GM12878 (cell line): ENCODE measurements at regions not wholly inside any gene's neighbourhood (a gene's known extent, or its start where the extent isn't known, plus 50 kb on each side); places are given as distances from the start of the nearest gene placed in this dataset.

Source experiments
- ATAC-seq: fragments of 200-7000 bp; cut with Tn5 transposase; 3 replicates; pipeline ENCODE4 v1.9.1; 2020; ENCODE audit warnings: mild to moderate bottlenecking, moderate library complexity
- BruUV-seq: library from RNA; stranded (reverse); fragments of 400-500 nt; replicated peaks from 2 replicates; lab custom pipeline; 2021; lab: Mats Ljungman, UMichigan
- CTCF ChIA-PET: fragments of 300-600 bp; sonication (Branson Sonifier 250); formaldehyde crosslinking; extraction: SDS; loops from one replicate; lab custom pipeline; 2021; ENCODE audit warnings: inconsistent platforms; lab: Yijun Ruan, JAX
- POLR2A ChIA-PET: fragments of 350-600 bp; formaldehyde crosslinking; extraction: SDS; loops from one replicate; lab custom pipeline; 2021; ENCODE audit warnings: inconsistent platforms; lab: Charles Lee
- RAD21 ChIA-PET: fragments of 300-600 bp; sonication (Branson Sonifier 250); formaldehyde crosslinking; loops from one replicate; lab custom pipeline; 2023; ENCODE audit warnings: antibody characterized with exemption; ENCODE audit not compliant: unreplicated experiment; lab: Charles Lee
- SMC1A ChIA-PET: fragments of 300-600 bp; sonication (Branson Sonifier 250); formaldehyde crosslinking; loops from one replicate; lab custom pipeline; 2023; ENCODE audit not compliant: unreplicated experiment, uncharacterized antibody; lab: Charles Lee
- DNase-seq: peaks from one replicate; pipeline ENCODE4 v3.0.0-alpha.2; 2011; ENCODE audit warnings: low read depth, low spot score
- FAIRE-seq: peaks from 3 replicates; lab custom pipeline; 2011; peaks lifted over from hg19 to GRCh38; lab: Jason Lieb, UNC
- H2AFZ ChIP-seq: 2 replicates; pipeline ENCODE4 v1.6.0; 2011; ENCODE audit warnings: low read depth, low read length, control low read depth; ENCODE audit not compliant: control insufficient read depth
- H3K27ac ChIP-seq: 2 replicates; pipeline ENCODE4 v1.5.1; 2011; ENCODE audit warnings: control low read depth; ENCODE audit not compliant: control insufficient read depth, insufficient read depth
- H3K27me3 ChIP-seq, 2 experiments: replicated peaks in 1 of 2; 2 replicates each; pipeline versions ENCODE4 v1.6.0 to v1.6.1; 2011; ENCODE audit warnings: low read length in 1 of 2; ENCODE audit not compliant: control insufficient read depth in 2 of 2, insufficient read depth in 2 of 2
- H3K36me3 ChIP-seq, 2 experiments: 2 replicates each; pipeline ENCODE4 v1.5.1; 2011; ENCODE audit warnings: low read length in 1 of 2; ENCODE audit not compliant: control insufficient read depth in 2 of 2, insufficient read depth in 2 of 2
- H3K4me1 ChIP-seq: 2 replicates; pipeline ENCODE4 v1.6.1; 2011; ENCODE audit warnings: mild to moderate bottlenecking, low read length, moderate library complexity, mixed read lengths; ENCODE audit not compliant: control insufficient read depth, insufficient read depth
- H3K4me2 ChIP-seq: 2 replicates; pipeline ENCODE4 v1.6.0; 2011; ENCODE audit warnings: control low read depth; ENCODE audit not compliant: control insufficient read depth, insufficient read depth
- H3K4me3 ChIP-seq: fragments of 200-600 bp; sonication (generic); 2 replicates; pipeline ENCODE4 v1.5.1; 2016
- H3K79me2 ChIP-seq: 2 replicates; pipeline ENCODE4 v1.6.0; 2011; ENCODE audit warnings: low read length; ENCODE audit not compliant: control insufficient read depth, insufficient read depth
- H3K9ac ChIP-seq: 2 replicates; pipeline ENCODE4 v1.8.0; 2011; ENCODE audit warnings: low read length, control low read depth, mixed read lengths; ENCODE audit not compliant: control insufficient read depth, insufficient read depth
- H3K9me3 ChIP-seq: replicated peaks from 3 replicates; pipeline ENCODE4 v1.5.1; 2011; ENCODE audit warnings: mild to moderate bottlenecking, low read length; ENCODE audit not compliant: control insufficient read depth, insufficient read depth
- H4K20me1 ChIP-seq: 2 replicates; pipeline ENCODE4 v1.6.0; 2011; ENCODE audit not compliant: control insufficient read depth, insufficient read depth
- ASH2L ChIP-seq: fragments of 300-600, 200-600 bp; sonication (generic); IDR thresholded peaks from 2 replicates; pipeline ENCODE4 v1.6.1; 2017; ENCODE audit warnings: low read depth, mild to moderate bottlenecking, borderline replicate concordance
- CREM ChIP-seq: IDR thresholded peaks from 2 replicates; pipeline ENCODE4 v1.6.1; 2014; ENCODE audit warnings: antibody characterized with exemption, low read depth
- EP300 ChIP-seq, 2 experiments: fragments of 150-350 bp in 1 of 2; IDR thresholded peaks; 2 replicates each; pipeline ENCODE4 v1.6.1; 2011 to 2012; ENCODE audit warnings: low read depth in 2 of 2, low read length in 2 of 2, borderline replicate concordance in 1 of 2, improper control_type of control experiment in 1 of 2, inconsistent platforms in 1 of 2; ENCODE audit not compliant: control insufficient read depth in 1 of 2
- FOXM1 ChIP-seq: IDR thresholded peaks from 2 replicates; pipeline ENCODE4 v1.6.1; 2012; ENCODE audit warnings: low read depth, mild to moderate bottlenecking, inconsistent platforms, low read length, moderate library complexity
- IRF4 ChIP-seq: IDR thresholded peaks from 2 replicates; pipeline ENCODE4 v1.6.1; 2011; ENCODE audit warnings: low read depth, low read length
- KAT2A ChIP-seq: conservative IDR thresholded peaks from 2 replicates; pipeline ENCODE4 v1.6.1; 2011; ENCODE audit warnings: low read depth, low read length; ENCODE audit not compliant: control insufficient read depth
- RBBP5 ChIP-seq: fragments of 200-600 bp; sonication (generic); conservative IDR thresholded peaks from 2 replicates; pipeline ENCODE4 v1.6.1; 2016
- SIN3A ChIP-seq: IDR thresholded peaks from 2 replicates; pipeline ENCODE4 v1.6.1; 2012; ENCODE audit warnings: low read depth, low read length, improper control_type of control experiment
- SIX5 ChIP-seq: IDR thresholded peaks from 2 replicates; pipeline ENCODE4 v1.6.1; 2011; ENCODE audit warnings: mild to moderate bottlenecking, low read depth, low read length, moderate library complexity; ENCODE audit not compliant: severe bottlenecking
- SREBF2 ChIP-seq: IDR thresholded peaks from 2 replicates; pipeline ENCODE4 v1.6.1; 2012; ENCODE audit warnings: mild to moderate bottlenecking, low read length
- SUPT20H ChIP-seq: IDR thresholded peaks from 2 replicates; pipeline ENCODE4 v1.6.1; 2011; ENCODE audit warnings: low read depth, mild to moderate bottlenecking, low read length, moderate library complexity, borderline replicate concordance; ENCODE audit not compliant: control insufficient read depth
- WGBS: methylation state at CpG from one replicate; pipeline ENCODE4 v1.1.6; 2016; ENCODE audit warnings: low lambda C conversion rate; ENCODE audit not compliant: insufficient replicate concordance, insufficient coverage; ENCODE audit errors: missing lambda C conversion rate; 5-methylcytosine and 5-hydroxymethylcytosine counted together
- in situ Hi-C: fragments of 300-500 bp; cut with MboI; formaldehyde crosslinking; loops from 9 replicates; pipeline ENCODE4 v1.14.3; 2018; ENCODE audit warnings: mixed read lengths
- intact Hi-C: fragments of 100-400 bp; cut with micrococcal nuclease; formaldehyde crosslinking; loops from one replicate; pipeline ENCODE4 v1.14.2; 2022; ENCODE audit not compliant: unreplicated experiment
- TF ChIP-seq, protein P1 (sequence below): IDR thresholded peaks from 2 replicates; pipeline ENCODE4 v1.6.1; 2012; ENCODE audit warnings: low read length, inconsistent platforms
- TF ChIP-seq, protein P2 (sequence below): IDR thresholded peaks from 2 replicates; pipeline ENCODE4 v1.6.1; 2011; ENCODE audit warnings: mild to moderate bottlenecking, low read depth, low read length, moderate library complexity; ENCODE audit not compliant: insufficient replicate concordance

DNA sequence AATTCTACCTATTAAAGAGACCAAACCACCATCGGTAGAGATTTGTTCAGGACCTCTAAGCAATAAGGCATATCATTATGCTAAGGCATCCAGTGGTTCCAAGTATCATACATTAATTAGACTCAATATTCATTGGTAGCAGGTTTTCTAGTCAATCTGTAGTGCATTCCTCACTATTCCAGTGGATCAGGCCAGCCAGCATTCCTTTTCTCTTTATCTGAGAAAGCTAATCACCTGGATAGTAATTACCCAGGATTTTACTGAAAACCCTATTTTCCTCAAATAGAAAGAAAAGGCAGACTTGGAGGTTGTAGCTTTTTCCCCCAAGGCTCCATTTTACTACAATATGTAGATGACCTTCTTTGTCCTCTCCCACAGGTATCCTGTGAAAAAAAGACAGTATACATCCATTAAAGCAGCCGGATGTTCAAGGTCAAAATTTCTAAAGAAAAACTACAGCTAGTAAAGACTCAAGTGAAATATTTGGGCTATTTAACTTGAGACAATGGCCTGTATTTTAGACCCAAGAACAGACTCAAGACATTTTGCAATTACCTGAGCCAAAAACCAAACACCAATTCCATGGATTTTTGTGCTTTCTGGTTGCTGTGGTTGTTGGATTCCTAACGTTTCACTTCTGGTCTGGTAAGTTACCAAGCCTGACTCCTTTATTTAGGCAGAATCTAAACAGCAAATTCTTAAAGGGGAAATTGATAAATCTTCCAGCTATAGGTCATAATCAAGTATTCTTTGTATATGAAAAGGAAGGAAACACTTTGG lies 149.1 kb upstream of the MOCS1 start:
- Histone ChIP-seq H3K4me2 (no peak overlapping the region), H3K9me3 (no peaks in the 10 kb centered on the region), H3K9ac (no peak overlapping the region), H3K4me1 (no peaks in the 10 kb centered on the region), H3K27me3 (no peaks in the 10 kb centered on the region), H2AFZ (no peak overlapping the region), H3K36me3 (no peaks in the 10 kb centered on the region), H3K4me3 (no peak overlapping the region), H3K79me2 (no peaks in the 10 kb centered on the region), H4K20me1 (no peaks in the 10 kb centered on the region), H3K27ac (no peak overlapping the region)
- RAD21 ChIA-PET = interaction anchor here (0.6 kb wide), 1 partner anchor 102 kb away, joined by 6 read pairs; no protein-coding TSS in a partner anchor
- SMC1A ChIA-PET = interaction anchor here (0.8 to 1.7 kb wide), 5 partner anchors 10 to 59 kb away, joined by 3 to 7 read pairs (median 4); no protein-coding TSS in a partner anchor
- TF ChIP-seq, protein P1, sequence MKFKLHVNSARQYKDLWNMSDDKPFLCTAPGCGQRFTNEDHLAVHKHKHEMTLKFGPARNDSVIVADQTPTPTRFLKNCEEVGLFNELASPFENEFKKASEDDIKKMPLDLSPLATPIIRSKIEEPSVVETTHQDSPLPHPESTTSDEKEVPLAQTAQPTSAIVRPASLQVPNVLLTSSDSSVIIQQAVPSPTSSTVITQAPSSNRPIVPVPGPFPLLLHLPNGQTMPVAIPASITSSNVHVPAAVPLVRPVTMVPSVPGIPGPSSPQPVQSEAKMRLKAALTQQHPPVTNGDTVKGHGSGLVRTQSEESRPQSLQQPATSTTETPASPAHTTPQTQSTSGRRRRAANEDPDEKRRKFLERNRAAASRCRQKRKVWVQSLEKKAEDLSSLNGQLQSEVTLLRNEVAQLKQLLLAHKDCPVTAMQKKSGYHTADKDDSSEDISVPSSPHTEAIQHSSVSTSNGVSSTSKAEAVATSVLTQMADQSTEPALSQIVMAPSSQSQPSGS = no peak
- no peak for TF ChIP-seq SREBF2
- intact Hi-C loops (no loop called here), in situ Hi-C loops (no loop called here)
- DNase-seq (no peak), FAIRE-seq (no peak), ATAC-seq (no peak)
- WGBS = 30% methylated on average over 3 of the region's 3 CpGs
- no TSS peak for BruUV-seq
- POLR2A ChIA-PET = no interaction called here
- CTCF ChIA-PET = interaction anchor here (0.8 kb wide), 1 partner anchor 15 kb away, joined by 3 read pairs; no protein-coding TSS in a partner anchor

DNA sequence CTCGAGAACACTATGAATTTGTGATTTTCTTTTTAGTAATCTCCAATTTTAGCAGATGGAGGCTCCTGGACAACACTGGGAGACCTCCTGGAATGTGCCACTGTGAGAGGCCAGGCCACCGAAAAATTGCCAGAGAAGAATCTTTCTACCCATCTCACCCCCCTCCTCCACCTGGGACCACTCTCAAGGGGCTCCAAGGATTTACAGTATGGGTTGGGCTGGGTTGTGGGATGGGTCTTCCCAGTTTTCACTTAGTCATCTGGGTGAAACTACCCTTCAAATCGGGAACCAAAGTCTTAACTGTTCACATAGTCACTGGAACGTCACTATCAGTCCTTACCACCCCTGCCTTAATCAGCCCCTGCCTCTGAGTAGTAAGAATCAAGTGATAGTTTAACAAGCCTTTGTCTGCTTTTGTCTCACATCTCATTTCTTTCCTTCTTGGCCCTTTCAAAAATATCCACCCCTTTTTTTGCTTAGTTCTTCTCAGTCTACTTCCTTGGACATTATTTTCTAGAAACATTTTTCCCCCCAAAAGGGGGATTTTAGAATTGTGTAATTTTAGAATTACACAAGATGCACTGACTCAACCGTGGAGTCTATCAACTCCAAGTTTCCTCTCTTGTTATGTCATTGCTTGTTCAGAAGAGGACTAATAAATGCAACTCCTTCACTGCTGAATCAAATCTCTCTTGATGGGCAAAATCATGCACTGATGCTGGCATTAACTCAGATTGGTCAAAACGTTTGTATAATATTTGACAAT lies 148.2 kb upstream of the MOCS1 start:
- Histone ChIP-seq H4K20me1 (no peaks in the 10 kb centered on the region), H3K79me2 (no peaks in the 10 kb centered on the region), H3K9ac (no peak overlapping the region), H3K4me3 (no peak overlapping the region), H2AFZ (no peak overlapping the region), H3K36me3 (no peaks in the 10 kb centered on the region), H3K27ac (no peak overlapping the region), H3K4me1 (no peaks in the 10 kb centered on the region), H3K9me3 (no peaks in the 10 kb centered on the region), H3K4me2 (no peak overlapping the region), H3K27me3 (no peaks in the 10 kb centered on the region)
- SMC1A ChIA-PET = interaction anchor here (1.0 to 1.7 kb wide), 2 partner anchors 24 to 26 kb away, joined by 3 to 7 read pairs; no protein-coding TSS in a partner anchor
- intact Hi-C loops (no loop called here), in situ Hi-C loops (no loop called here)
- FAIRE-seq = no peak
- 1% methylated on average over 6 of the region's 6 CpGs for WGBS
- BruUV-seq = no TSS peak
- POLR2A ChIA-PET = no interaction called here
- ATAC-seq = no peak
- CTCF ChIA-PET = no interaction called here
- DNase-seq = no peak
- RAD21 ChIA-PET = no interaction called here
- TF ChIP-seq FOXM1 (no peak), SIN3A (no peak), RBBP5 (no peak), KAT2A (no peak), ASH2L (no peak), CREM (no peak), SUPT20H (no peak), IRF4 (no peak), SIX5 (no peak), EP300 (IDR thresholded peaks at IDR 0.05; ENCODE audit: borderline replicate concordance in 1 of 2, control insufficient read depth in 1 of 2, low read depth in 2 of 2, low read length in 2 of 2) (no peak)
- TF ChIP-seq, protein P2, sequence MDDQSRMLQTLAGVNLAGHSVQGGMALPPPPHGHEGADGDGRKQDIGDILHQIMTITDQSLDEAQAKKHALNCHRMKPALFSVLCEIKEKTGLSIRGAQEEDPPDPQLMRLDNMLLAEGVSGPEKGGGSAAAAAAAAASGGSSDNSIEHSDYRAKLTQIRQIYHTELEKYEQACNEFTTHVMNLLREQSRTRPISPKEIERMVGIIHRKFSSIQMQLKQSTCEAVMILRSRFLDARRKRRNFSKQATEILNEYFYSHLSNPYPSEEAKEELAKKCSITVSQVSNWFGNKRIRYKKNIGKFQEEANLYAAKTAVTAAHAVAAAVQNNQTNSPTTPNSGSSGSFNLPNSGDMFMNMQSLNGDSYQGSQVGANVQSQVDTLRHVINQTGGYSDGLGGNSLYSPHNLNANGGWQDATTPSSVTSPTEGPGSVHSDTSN = no peak
